ENCODE measurements at regions not wholly inside any gene's neighbourhood (a gene's known extent, or its start where the extent isn't known, plus 50 kb on each side); places are given as distances from the start of the nearest gene placed in this dataset.
"Not testable (repeated sequence)": the region's sequence is repeated elsewhere in the genome, so short reads cannot be mapped to it uniquely, and the experiment has no call there.

- no peak for TF ChIP-seq CTCF (IDR thresholded peaks at IDR 0.05; ENCODE audit: control insufficient read depth, insufficient read depth, low read depth, low read length, missing control alignments)
- DNase-seq (ENCODE audit: low read depth): no peak
- no peak overlapping the region for H3K4me3 ChIP-seq (ENCODE audit: control insufficient read depth, low read depth, low read length)
Measured at GRCh38 chr17:63040816-63041215, 74.8 kb downstream of the TANC2 start.

GRCh38 chr17:63041251-63041650 is 75.2 kb downstream of the TANC2 start:
- no peak for DNase-seq (ENCODE audit: low read depth)
- H3K4me3 ChIP-seq (ENCODE audit: control insufficient read depth, low read depth, low read length): no peak overlapping the region
- TF ChIP-seq CTCF (IDR thresholded peaks at IDR 0.05; ENCODE audit: control insufficient read depth, insufficient read depth, low read depth, low read length, missing control alignments): no peak

- no peak for DNase-seq (ENCODE audit: low read depth)
- no peak for TF ChIP-seq CTCF (IDR thresholded peaks at IDR 0.05; ENCODE audit: control insufficient read depth, insufficient read depth, low read depth, low read length, missing control alignments)
- H3K4me3 ChIP-seq (ENCODE audit: control insufficient read depth, low read depth, low read length): no peak overlapping the region
Measured at GRCh38 chr17:63041722-63042121, 75.7 kb downstream of the TANC2 start.

DNA sequence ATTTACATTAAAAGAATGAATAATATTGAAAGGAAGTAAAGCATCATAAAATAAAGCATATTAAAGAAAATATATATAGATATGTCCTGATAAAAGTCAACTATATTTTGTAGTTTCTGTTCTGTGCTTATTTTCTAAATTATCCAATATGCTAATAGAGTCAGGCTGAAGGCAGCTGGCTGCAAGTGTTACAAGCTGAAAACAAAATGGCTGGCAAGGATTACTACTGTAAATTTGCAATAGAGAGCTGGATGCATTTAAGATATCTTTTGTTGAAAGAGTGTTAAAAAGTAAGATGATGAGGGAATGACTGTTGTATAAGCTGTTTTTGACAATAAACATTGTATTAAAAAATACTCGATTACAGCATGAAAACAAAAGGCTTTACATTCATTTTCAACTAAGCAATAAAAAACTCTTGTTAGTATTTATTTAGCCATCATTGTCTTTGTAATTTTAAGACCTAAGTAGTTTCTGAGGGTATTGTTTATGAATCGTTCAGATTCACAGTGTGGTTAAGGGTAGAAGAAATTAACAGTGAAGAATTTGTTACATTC is 76.3 kb downstream of the TANC2 start:
- no peak overlapping the region for H3K4me3 ChIP-seq (ENCODE audit: control insufficient read depth, low read depth, low read length)
- no peak for DNase-seq (ENCODE audit: low read depth)
- TF ChIP-seq CTCF (IDR thresholded peaks at IDR 0.05; ENCODE audit: control insufficient read depth, insufficient read depth, low read depth, low read length, missing control alignments): no peak

GRCh38 chr17:63057560-63057959 is 91.5 kb downstream of the TANC2 start:
- not testable (repeated sequence) for H3K4me3 ChIP-seq (ENCODE audit: control insufficient read depth, low read depth, low read length); DNase-seq (ENCODE audit: low read depth)

DNA sequence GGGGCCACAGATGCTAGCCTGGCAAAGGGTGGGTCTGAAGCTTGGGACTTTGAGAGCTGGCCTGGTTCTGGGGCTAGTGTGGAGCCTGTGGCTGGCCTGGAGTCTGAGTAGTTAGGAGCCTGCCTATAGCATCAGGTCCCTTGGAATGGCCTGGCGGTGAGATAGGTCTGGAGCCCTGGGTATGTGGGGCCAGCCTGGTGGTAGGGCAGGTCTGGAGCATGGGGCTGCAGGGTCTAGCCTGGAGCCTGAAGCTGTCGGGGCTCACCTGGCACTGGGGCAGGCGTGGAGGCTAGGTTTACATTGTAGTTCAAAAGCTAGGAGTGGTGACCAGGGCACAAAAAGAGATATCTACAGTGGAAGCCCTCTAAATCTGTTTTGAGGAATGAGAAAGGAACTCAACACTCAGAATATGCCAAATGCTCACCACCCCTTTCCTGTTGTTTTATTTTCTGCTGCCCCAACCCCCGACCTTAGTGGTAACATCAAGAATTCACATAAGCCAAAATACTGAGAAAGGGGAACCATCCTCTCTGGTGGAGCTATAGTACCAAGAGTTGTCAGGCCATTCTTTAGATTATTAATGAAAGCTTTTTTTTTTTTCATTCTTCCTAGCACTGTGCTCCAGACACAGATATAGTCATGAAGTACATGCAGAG is 100.3 kb downstream of the TANC2 start:
- DNase-seq (ENCODE audit: low read depth): no peak
- no peak overlapping the region for H3K4me3 ChIP-seq (ENCODE audit: control insufficient read depth, low read depth, low read length)
- TF ChIP-seq CTCF (IDR thresholded peaks at IDR 0.05; ENCODE audit: control insufficient read depth, insufficient read depth, low read depth, low read length, missing control alignments): no peak

DNA sequence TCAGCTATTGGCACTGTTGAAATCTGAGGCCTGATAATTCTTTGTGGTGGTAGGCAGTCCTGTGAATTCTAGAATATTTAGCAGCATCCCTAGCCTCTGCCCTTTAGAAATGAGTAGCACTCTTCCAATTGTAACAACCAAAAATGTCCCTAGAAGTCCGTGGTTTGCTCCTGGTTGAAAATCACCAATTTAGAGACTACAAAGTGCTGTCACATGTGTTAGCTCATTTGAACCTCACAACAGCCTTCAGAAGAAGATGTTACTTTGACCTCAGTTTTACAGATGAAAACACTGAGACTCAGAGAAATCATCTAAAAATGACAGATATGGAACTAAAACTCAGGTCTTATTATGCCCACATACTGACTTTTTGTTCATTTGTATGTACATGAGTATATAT is 103.2 kb downstream of the TANC2 start:
- TF ChIP-seq CTCF (IDR thresholded peaks at IDR 0.05; ENCODE audit: control insufficient read depth, insufficient read depth, low read depth, low read length, missing control alignments): no peak
- no peak for DNase-seq (ENCODE audit: low read depth)
- no peak overlapping the region for H3K4me3 ChIP-seq (ENCODE audit: control insufficient read depth, low read depth, low read length)

All from AG09309 (cell line).